GM23338 (cell line): ENCODE measurements at regions not wholly inside any gene's neighbourhood (a gene's known extent, or its start where the extent isn't known, plus 50 kb on each side); places are given as distances from the start of the nearest gene placed in this dataset.

Experiments used
- ATAC-seq: fragments of 200-7000 bp; cut with Tn5 transposase; 3 replicates; pipeline ENCODE4 v1.9.1; 2020
- DNase-seq: peaks from one replicate; pipeline ENCODE4 v3.0.0-alpha.2; 2015; ENCODE audit warnings: low spot score
- H2AFZ ChIP-seq: fragments of 200-600 bp; sonication (generic); 2 replicates; pipeline ENCODE4 v1.8.0; 2016; ENCODE audit warnings: antibody characterized with exemption, mild to moderate bottlenecking, moderate library complexity
- H3F3A ChIP-seq: fragments of 200-600 bp; sonication (generic); replicated peaks from 2 replicates; pipeline ENCODE4 v1.8.0; 2017; ENCODE audit warnings: antibody characterized with exemption, mixed run types, low read depth
- H3K27ac ChIP-seq: fragments of 200-600 bp; sonication (generic); 2 replicates; pipeline ENCODE4 v1.6.1; 2016; ENCODE audit warnings: low read depth
- H3K27me3 ChIP-seq: fragments of 200-600 bp; sonication (generic); 2 replicates; pipeline ENCODE4 v1.8.0; 2016; ENCODE audit warnings: mild to moderate bottlenecking, mixed run types, moderate library complexity; ENCODE audit not compliant: insufficient read depth
- H3K36me3 ChIP-seq: fragments of 200-600 bp; sonication (generic); 2 replicates; pipeline ENCODE4 v1.8.0; 2016; ENCODE audit warnings: mild to moderate bottlenecking; ENCODE audit not compliant: insufficient read depth
- H3K4me1 ChIP-seq: fragments of 200-600 bp; sonication (generic); 2 replicates; pipeline ENCODE4 v1.8.0; 2016; ENCODE audit warnings: mild to moderate bottlenecking, moderate library complexity; ENCODE audit not compliant: insufficient read depth
- H3K4me2 ChIP-seq: fragments of 200-600 bp; sonication (generic); 2 replicates; pipeline ENCODE4 v1.7.1; 2017; ENCODE audit warnings: mixed run types
- H3K4me3 ChIP-seq: fragments of 200-600 bp; sonication (generic); 2 replicates; pipeline ENCODE4 v1.6.1; 2016; ENCODE audit warnings: mixed run types
- H3K79me2 ChIP-seq: fragments of 200-600 bp; sonication (generic); replicated peaks from 2 replicates; pipeline ENCODE4 v1.8.0; 2017; ENCODE audit warnings: mild to moderate bottlenecking; ENCODE audit not compliant: insufficient read depth
- H3K9me2 ChIP-seq: fragments of 200-600 bp; sonication (generic); 2 replicates; pipeline ENCODE4 v1.8.0; 2017; ENCODE audit not compliant: insufficient read depth
- H4K20me1 ChIP-seq: fragments of 200-600 bp; sonication (generic); replicated peaks from 2 replicates; pipeline ENCODE4 v1.8.0; 2017; ENCODE audit warnings: mild to moderate bottlenecking; ENCODE audit not compliant: insufficient read depth
- H3K27ac Mint-ChIP-seq: 2 replicates; pipeline ENCODE4 v1.8.0; 2020; ENCODE audit warnings: inconsistent platforms, mild to moderate bottlenecking, moderate library complexity, mixed read lengths
- H3K27me3 Mint-ChIP-seq: 3 replicates; pipeline ENCODE4 v1.8.0; 2022; ENCODE audit warnings: low read depth, mild to moderate bottlenecking, moderate library complexity, mixed read lengths, inconsistent platforms; ENCODE audit not compliant: insufficient read depth, poor library complexity
- H3K36me3 Mint-ChIP-seq: 3 replicates; pipeline ENCODE4 v1.8.0; 2021; ENCODE audit warnings: low read depth, mild to moderate bottlenecking, inconsistent platforms, moderate library complexity, mixed read lengths
- H3K4me1 Mint-ChIP-seq: 3 replicates; pipeline ENCODE4 v1.8.0; 2020; ENCODE audit warnings: mild to moderate bottlenecking, inconsistent platforms, mixed read lengths
- H3K4me3 Mint-ChIP-seq: 3 replicates; pipeline ENCODE4 v1.8.0; 2021; ENCODE audit warnings: moderate library complexity, mild to moderate bottlenecking, inconsistent platforms, mixed read lengths
- H3K9me3 Mint-ChIP-seq: 3 replicates; pipeline ENCODE4 v1.8.0; 2020; ENCODE audit warnings: moderate library complexity, mild to moderate bottlenecking, inconsistent platforms, mixed read lengths
- CREB1 ChIP-seq: fragments of 250-450 bp; sonication (Bioruptor Pico); IDR thresholded peaks from 2 replicates; pipeline ENCODE4 v1.5.0; 2020; ENCODE audit warnings: low read depth, mild to moderate bottlenecking, moderate library complexity
- CTCF ChIP-seq, 2 experiments: fragments of 200-600 bp in 1 of 2; sonication (generic) in 1 of 2; conservative IDR thresholded peaks; 2 replicates each; pipeline versions ENCODE4 v1.5.1 to v1.6.1; 2016 to 2017; ENCODE audit warnings: antibody characterized with exemption in 2 of 2, low read depth in 2 of 2, mild to moderate bottlenecking in 2 of 2, moderate library complexity in 1 of 2
- ETS1 ChIP-seq: IDR thresholded peaks from 2 replicates; pipeline ENCODE4 v1.6.1; 2016; ENCODE audit warnings: antibody characterized with exemption
- EZH2 ChIP-seq: fragments of 200-600 bp; sonication (generic); IDR thresholded peaks from one replicate; pipeline ENCODE4 v1.8.0; 2017; ENCODE audit warnings: antibody characterized with exemption, mild to moderate bottlenecking, low read depth; ENCODE audit not compliant: unreplicated experiment
- EZH2phosphoT487 ChIP-seq: fragments of 200-600 bp; sonication (generic); IDR thresholded peaks from one replicate; pipeline ENCODE4 v1.8.1; 2018; ENCODE audit warnings: antibody characterized with exemption; ENCODE audit not compliant: unreplicated experiment
- JUNB ChIP-seq: IDR thresholded peaks from one replicate; pipeline ENCODE4 v1.6.1; 2016; ENCODE audit warnings: antibody characterized with exemption; ENCODE audit not compliant: unreplicated experiment
- NANOG ChIP-seq: IDR thresholded peaks from 2 replicates; pipeline ENCODE4 v1.6.1; 2016; ENCODE audit warnings: antibody characterized with exemption, borderline replicate concordance
- POLR2AphosphoS5 ChIP-seq: IDR thresholded peaks from 2 replicates; pipeline ENCODE4 v1.6.1; 2016; ENCODE audit warnings: antibody characterized with exemption, low read depth
- STAT1 ChIP-seq: IDR thresholded peaks from one replicate; pipeline ENCODE4 v1.6.1; 2016; ENCODE audit warnings: antibody characterized with exemption; ENCODE audit not compliant: unreplicated experiment
- ZNF114 ChIP-seq: fragments of 250-450 bp; sonication (Bioruptor Pico); IDR thresholded peaks from 2 replicates; pipeline ENCODE4 v1.5.0; 2020; ENCODE audit warnings: mild to moderate bottlenecking, moderate library complexity
- ZNF331 ChIP-seq: fragments of 250-450 bp; sonication (Bioruptor Pico); IDR thresholded peaks from 2 replicates; pipeline ENCODE4 v1.5.0; 2020; ENCODE audit warnings: low read depth, mild to moderate bottlenecking, moderate library complexity
- ZNF462 ChIP-seq: fragments of 250-450 bp; sonication (Bioruptor Pico); IDR thresholded peaks from 2 replicates; pipeline ENCODE4 v1.5.0; 2020; ENCODE audit warnings: mild to moderate bottlenecking, moderate library complexity
- TF ChIP-seq, protein P1 (sequence below): IDR thresholded peaks from one replicate; pipeline ENCODE4 v1.6.1; 2018; ENCODE audit warnings: antibody characterized with exemption; ENCODE audit not compliant: unreplicated experiment

DNA sequence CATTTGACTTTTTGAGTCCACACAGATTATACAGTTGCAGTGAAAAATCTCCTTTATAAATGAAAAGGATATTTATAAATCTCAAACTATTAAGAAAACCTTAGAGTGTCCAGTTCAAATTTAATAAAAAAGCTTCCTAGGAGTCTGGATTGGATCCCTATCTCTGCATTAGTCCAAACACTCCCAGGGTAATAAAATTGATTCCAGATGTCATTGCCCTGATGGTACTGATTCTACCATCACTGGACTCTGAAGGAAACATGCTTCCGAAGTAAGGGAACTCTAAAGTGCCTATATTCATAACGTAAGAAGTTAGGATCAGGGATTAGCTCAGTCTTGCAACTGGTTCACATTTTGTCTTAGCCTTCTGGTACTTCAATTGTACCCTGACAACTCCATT lies 1325.1 kb upstream of the MAP3K7 start:
- no peak overlapping the region for H3K27ac ChIP-seq
- no peaks in the 10 kb centered on the region for H3K9me2 ChIP-seq
- TF ChIP-seq EZH2phosphoT487 (no peak), ZNF114 (CRISPR knock-in tag) (no peak), ETS1 (no peak), CREB1 (CRISPR knock-in tag) (no peak), STAT1 (no peak), JUNB (no peak), EZH2 (no peak), ZNF462 (CRISPR knock-in tag) (no peak), CTCF (conservative IDR thresholded peaks at IDR 0.05; ENCODE audit: low read depth in 2 of 2) (no peak), ZNF331 (CRISPR knock-in tag) (no peak), POLR2AphosphoS5 (no peak), NANOG (no peak)
- TF ChIP-seq, protein P1, sequence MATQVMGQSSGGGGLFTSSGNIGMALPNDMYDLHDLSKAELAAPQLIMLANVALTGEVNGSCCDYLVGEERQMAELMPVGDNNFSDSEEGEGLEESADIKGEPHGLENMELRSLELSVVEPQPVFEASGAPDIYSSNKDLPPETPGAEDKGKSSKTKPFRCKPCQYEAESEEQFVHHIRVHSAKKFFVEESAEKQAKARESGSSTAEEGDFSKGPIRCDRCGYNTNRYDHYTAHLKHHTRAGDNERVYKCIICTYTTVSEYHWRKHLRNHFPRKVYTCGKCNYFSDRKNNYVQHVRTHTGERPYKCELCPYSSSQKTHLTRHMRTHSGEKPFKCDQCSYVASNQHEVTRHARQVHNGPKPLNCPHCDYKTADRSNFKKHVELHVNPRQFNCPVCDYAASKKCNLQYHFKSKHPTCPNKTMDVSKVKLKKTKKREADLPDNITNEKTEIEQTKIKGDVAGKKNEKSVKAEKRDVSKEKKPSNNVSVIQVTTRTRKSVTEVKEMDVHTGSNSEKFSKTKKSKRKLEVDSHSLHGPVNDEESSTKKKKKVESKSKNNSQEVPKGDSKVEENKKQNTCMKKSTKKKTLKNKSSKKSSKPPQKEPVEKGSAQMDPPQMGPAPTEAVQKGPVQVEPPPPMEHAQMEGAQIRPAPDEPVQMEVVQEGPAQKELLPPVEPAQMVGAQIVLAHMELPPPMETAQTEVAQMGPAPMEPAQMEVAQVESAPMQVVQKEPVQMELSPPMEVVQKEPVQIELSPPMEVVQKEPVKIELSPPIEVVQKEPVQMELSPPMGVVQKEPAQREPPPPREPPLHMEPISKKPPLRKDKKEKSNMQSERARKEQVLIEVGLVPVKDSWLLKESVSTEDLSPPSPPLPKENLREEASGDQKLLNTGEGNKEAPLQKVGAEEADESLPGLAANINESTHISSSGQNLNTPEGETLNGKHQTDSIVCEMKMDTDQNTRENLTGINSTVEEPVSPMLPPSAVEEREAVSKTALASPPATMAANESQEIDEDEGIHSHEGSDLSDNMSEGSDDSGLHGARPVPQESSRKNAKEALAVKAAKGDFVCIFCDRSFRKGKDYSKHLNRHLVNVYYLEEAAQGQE = no peak
- no peaks in the 10 kb centered on the region for H3K27me3 ChIP-seq
- no peaks in the 10 kb centered on the region for H3K79me2 ChIP-seq
- no peaks in the 10 kb centered on the region for H3F3A ChIP-seq
- Mint-ChIP-seq H3K4me3 (no peak overlapping the region), H3K36me3 (no peaks in the 10 kb centered on the region), H3K9me3 (no peaks in the 10 kb centered on the region), H3K27ac (no peak overlapping the region), H3K4me1 (no peaks in the 10 kb centered on the region), H3K27me3 (no peaks in the 10 kb centered on the region)
- no peak for DNase-seq
- H3K4me3 ChIP-seq = no peak overlapping the region
- H3K4me1 ChIP-seq = no peaks in the 10 kb centered on the region
- H2AFZ ChIP-seq = no peak overlapping the region
- no peak overlapping the region for H3K4me2 ChIP-seq
- H4K20me1 ChIP-seq = no peaks in the 10 kb centered on the region
- no peaks in the 10 kb centered on the region for H3K36me3 ChIP-seq
- ATAC-seq = no peak
